GM23248 (cell line): ENCODE measurements at regions not wholly inside any gene's neighbourhood (a gene's known extent, or its start where the extent isn't known, plus 50 kb on each side); places are given as distances from the start of the nearest gene placed in this dataset.

Experiments used
- EZH2 ChIP-seq: fragments of 200-600 bp; sonication (generic); IDR thresholded peaks from 2 replicates; pipeline ENCODE4 v1.6.1; 2018; ENCODE audit warnings: antibody characterized with exemption, mild to moderate bottlenecking; ENCODE audit not compliant: insufficient read depth, poor library complexity, severe bottlenecking
- EZH2phosphoT487 ChIP-seq: fragments of 200-600 bp; sonication (generic); IDR thresholded peaks from 2 replicates; pipeline ENCODE4 v1.6.1; 2018; ENCODE audit warnings: antibody characterized with exemption, moderate library complexity, mild to moderate bottlenecking, low read depth; ENCODE audit not compliant: insufficient read depth

- no peak for TF ChIP-seq EZH2
- no peak for TF ChIP-seq EZH2phosphoT487
These were observed 1085.6 kb upstream of the TENM3 start for GRCh38 chr4:181157647-181158046.
